Activated CD4-positive, alpha-beta T cell treated with anti-CD3 and anti-CD28 coated beads, Interleukin-2, Interleukin-6, amounts not matched to agents 100 ng/mL and 50 ng/mL, durations not matched to agents 16 hours and 8 hours (primary cell): ENCODE measurements at regions not wholly inside any gene's neighbourhood (a gene's known extent, or its start where the extent isn't known, plus 50 kb on each side); places are given as distances from the start of the nearest gene placed in this dataset.

Experiments used
- DNase-seq: peaks from one replicate; pipeline ENCODE4 v3.0.0-alpha.2; 2020

- DNase-seq: no peak
These were observed 88.4 kb upstream of the CSF3R start for GRCh38 chr1:36571106-36571505.

GRCh38 chr1:36570478-36571060 is 87.9 kb upstream of the CSF3R start:
- no peak for DNase-seq

- DNase-seq: no peak
These were observed 87.3 kb upstream of the CSF3R start for GRCh38 chr1:36570006-36570405.

GRCh38 chr1:36567601-36568341 is 85.1 kb upstream of the CSF3R start:
- DNase-seq: no peak

GRCh38 chr1:36565576-36566501 is 83.1 kb upstream of the CSF3R start:
- no peak for DNase-seq

GRCh38 chr1:36562181-36562685 is 79.5 kb upstream of the CSF3R start:
- no peak for DNase-seq

GRCh38 chr1:36561361-36561724 is 78.6 kb upstream of the CSF3R start:
- DNase-seq: no peak

GRCh38 chr1:36560621-36561360 is 78.1 kb upstream of the CSF3R start:
- DNase-seq: no peak

- no peak for DNase-seq
These were observed 77.5 kb upstream of the CSF3R start for GRCh38 chr1:36560177-36560576.

- DNase-seq: no peak
These were observed 76.3 kb upstream of the CSF3R start for GRCh38 chr1:36559061-36559460.

GRCh38 chr1:36557041-36558000 is 74.6 kb upstream of the CSF3R start:
- DNase-seq: no peak

GRCh38 chr1:36555041-36555440 is 72.3 kb upstream of the CSF3R start:
- no peak for DNase-seq

- no peak for DNase-seq
These were observed 71.6 kb upstream of the CSF3R start for GRCh38 chr1:36554323-36554628.

GRCh38 chr1:36553591-36554322 is 71.0 kb upstream of the CSF3R start:
- DNase-seq: peak; percentile 85

- DNase-seq: no peak
These were observed 60.3 kb upstream of the CSF3R start for GRCh38 chr1:36542962-36543515.

- no peak for DNase-seq
These were observed 59.6 kb upstream of the CSF3R start for GRCh38 chr1:36542024-36542961.

GRCh38 chr1:36540056-36540455 is 57.3 kb upstream of the CSF3R start:
- DNase-seq: no peak

GRCh38 chr1:36539526-36539925 is 56.8 kb upstream of the CSF3R start:
- DNase-seq: no peak

GRCh38 chr1:36537991-36538390 is 55.3 kb upstream of the CSF3R start:
- no peak for DNase-seq
